NB4 (cell line): ENCODE measurements at regions not wholly inside any gene's neighbourhood (a gene's known extent, or its start where the extent isn't known, plus 50 kb on each side); places are given as distances from the start of the nearest gene placed in this dataset.

ENCODE experiments used
- POLR2A ChIP-seq: IDR thresholded peaks from 2 replicates; pipeline ENCODE4 v1.6.1; 2011; ENCODE audit warnings: mild to moderate bottlenecking; ENCODE audit not compliant: insufficient read length; ENCODE audit errors: extremely low read depth
- TF ChIP-seq, protein P1 (sequence below): IDR thresholded peaks from one replicate; pipeline ENCODE4 v1.5.1; 2012; ENCODE audit warnings: low read depth, low read length

DNA sequence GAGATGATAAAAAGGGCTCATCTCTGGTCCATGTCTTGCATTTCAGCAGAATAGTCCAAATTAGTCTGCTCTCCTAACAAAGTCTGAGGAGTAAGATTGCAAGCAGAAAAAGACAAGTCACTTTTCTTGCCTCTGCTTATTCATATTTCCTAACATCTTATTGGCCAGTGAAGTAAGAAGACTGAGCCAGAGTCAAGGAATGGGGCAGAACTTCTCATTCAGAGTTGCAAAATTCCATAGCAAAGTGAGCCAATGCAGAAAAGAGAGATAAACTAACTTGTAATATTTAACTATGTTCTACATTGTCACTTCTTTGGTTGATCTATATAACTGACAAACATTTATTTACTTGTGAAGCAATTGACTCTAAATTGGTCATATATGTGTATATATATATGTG, 2304.0 kb downstream of the ARAP2 start:
- TF ChIP-seq, protein P1, sequence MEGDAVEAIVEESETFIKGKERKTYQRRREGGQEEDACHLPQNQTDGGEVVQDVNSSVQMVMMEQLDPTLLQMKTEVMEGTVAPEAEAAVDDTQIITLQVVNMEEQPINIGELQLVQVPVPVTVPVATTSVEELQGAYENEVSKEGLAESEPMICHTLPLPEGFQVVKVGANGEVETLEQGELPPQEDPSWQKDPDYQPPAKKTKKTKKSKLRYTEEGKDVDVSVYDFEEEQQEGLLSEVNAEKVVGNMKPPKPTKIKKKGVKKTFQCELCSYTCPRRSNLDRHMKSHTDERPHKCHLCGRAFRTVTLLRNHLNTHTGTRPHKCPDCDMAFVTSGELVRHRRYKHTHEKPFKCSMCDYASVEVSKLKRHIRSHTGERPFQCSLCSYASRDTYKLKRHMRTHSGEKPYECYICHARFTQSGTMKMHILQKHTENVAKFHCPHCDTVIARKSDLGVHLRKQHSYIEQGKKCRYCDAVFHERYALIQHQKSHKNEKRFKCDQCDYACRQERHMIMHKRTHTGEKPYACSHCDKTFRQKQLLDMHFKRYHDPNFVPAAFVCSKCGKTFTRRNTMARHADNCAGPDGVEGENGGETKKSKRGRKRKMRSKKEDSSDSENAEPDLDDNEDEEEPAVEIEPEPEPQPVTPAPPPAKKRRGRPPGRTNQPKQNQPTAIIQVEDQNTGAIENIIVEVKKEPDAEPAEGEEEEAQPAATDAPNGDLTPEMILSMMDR: no peak
- TF ChIP-seq POLR2A: no peak
